Tibial nerve (tissue), 4 donors: ENCODE measurements at regions not wholly inside any gene's neighbourhood (a gene's known extent, or its start where the extent isn't known, plus 50 kb on each side); places are given as distances from the start of the nearest gene placed in this dataset.

Source experiments
- DNase-seq, 2 donors: peaks; one replicate each; pipeline ENCODE4 v3.0.0-alpha.2; 2019; ENCODE audit warnings: low spot score in 2 of 2
- H3K27ac ChIP-seq, 4 donors: fragments of 200-600 bp; sonication (generic) in 3 of 4; one replicate each; pipeline ENCODE4 v1.5.1; 2017 to 2019; ENCODE audit warnings: mild to moderate bottlenecking in 1 of 4
- H3K27me3 ChIP-seq, 2 donors: fragments of 200-600 bp; sonication (generic) in 1 of 2; one replicate each; pipeline versions ENCODE4 v1.5.1 to v1.6.0; 2017 to 2019
- H3K36me3 ChIP-seq, 3 donors: fragments of 200-600 bp; sonication (generic); one replicate each; pipeline ENCODE4 v1.5.1; 2018 to 2019
- H3K4me1 ChIP-seq, 4 donors: fragments of 200-600 bp; sonication (generic) in 3 of 4; one replicate each; pipeline ENCODE4 v1.5.1; 2017 to 2019
- H3K4me3 ChIP-seq, 4 donors: fragments of 200-600 bp; sonication (generic) in 3 of 4; one replicate each; pipeline ENCODE4 v1.5.1; 2017 to 2019; ENCODE audit warnings: mild to moderate bottlenecking in 1 of 4, moderate library complexity in 1 of 4
- H3K9me3 ChIP-seq, 4 donors: fragments of 200-600 bp; sonication (generic) in 3 of 4; one replicate each; pipeline ENCODE4 v1.5.1; 2017 to 2019
- CTCF ChIP-seq, 5 experiments: fragments of 200-600 bp in 3 of 5; fragments of 450-650 bp in 2 of 5; sonication (generic) in 3 of 5; IDR thresholded peaks; one replicate each; pipeline ENCODE4 v1.5.1; 2016 to 2019; ENCODE audit warnings: antibody characterized with exemption in 5 of 5, mild to moderate bottlenecking in 3 of 5, moderate library complexity in 2 of 5
- EP300 ChIP-seq, 2 donors: sonication (generic); formaldehyde crosslinking; IDR thresholded peaks; one replicate each; pipeline ENCODE4 v1.6.1; 2017; ENCODE audit warnings: antibody characterized with exemption in 2 of 2, mild to moderate bottlenecking in 1 of 2
- POLR2A ChIP-seq, 2 donors: fragments of 450-650 bp; IDR thresholded peaks; one replicate each; pipeline ENCODE4 v1.6.1; 2017; ENCODE audit warnings: antibody characterized with exemption in 2 of 2, mild to moderate bottlenecking in 2 of 2, moderate library complexity in 2 of 2
- WGBS, 2 donors: methylation state at CpG; one replicate each; pipeline ENCODE4 v1.1.5; 2018; 5-methylcytosine and 5-hydroxymethylcytosine counted together

- TF ChIP-seq EP300 (IDR thresholded peaks at IDR 0.05) (no peak), POLR2A (IDR thresholded peaks at IDR 0.05) (no peak), CTCF (IDR thresholded peaks at IDR 0.05) (no peak)
- DNase-seq: no peak
- WGBS, 2 donors: 91 to 93% methylated on average over 22 to 25 of the region's 25 CpGs
- Histone ChIP-seq H3K27ac (no peak overlapping the region), H3K4me1 (no peaks in the 10 kb centered on the region), H3K9me3 (no peaks in the 10 kb centered on the region), H3K27me3 (peaks cover 0 to 6% of the 10 kb centered on the region in 2 donors), H3K36me3 (no peaks in the 10 kb centered on the region), H3K4me3 (no peak overlapping the region)
Observed at GRCh38 chr11:134524201-134524600, 112.2 kb upstream of the B3GAT1 start.

GRCh38 chr11:134522782-134523570 is 110.9 kb upstream of the B3GAT1 start:
- TF ChIP-seq EP300 (IDR thresholded peaks at IDR 0.05) (no peak), CTCF (IDR thresholded peaks at IDR 0.05) (no peak), POLR2A (IDR thresholded peaks at IDR 0.05) (no peak)
- Histone ChIP-seq H3K9me3 (no peaks in the 10 kb centered on the region), H3K4me3 (no peak overlapping the region), H3K27me3 (peaks cover 0 to 6% of the 10 kb centered on the region in 2 donors), H3K4me1 (no peaks in the 10 kb centered on the region), H3K36me3 (no peaks in the 10 kb centered on the region), H3K27ac (no peak overlapping the region)
- no peak for DNase-seq
- WGBS, 2 donors: 63 to 68% methylated on average over 23 to 24 of the region's 33 CpGs

GRCh38 chr11:134521452-134522289 is 109.6 kb upstream of the B3GAT1 start:
- Histone ChIP-seq H3K36me3 (no peaks in the 10 kb centered on the region), H3K4me1 (no peaks in the 10 kb centered on the region), H3K9me3 (no peaks in the 10 kb centered on the region), H3K27me3 (peaks cover 0 to 6% of the 10 kb centered on the region in 2 donors), H3K4me3 (no peak overlapping the region), H3K27ac (no peak overlapping the region)
- 55 to 68% methylated on average over 13 to 17 of the region's 18 CpGs for WGBS, 2 donors
- no peak for TF ChIP-seq EP300 (IDR thresholded peaks at IDR 0.05)
- no peak for TF ChIP-seq CTCF (IDR thresholded peaks at IDR 0.05)
- no peak for TF ChIP-seq POLR2A (IDR thresholded peaks at IDR 0.05)
- DNase-seq: no peak

GRCh38 chr11:134521001-134521400 is 109.0 kb upstream of the B3GAT1 start:
- no peak for DNase-seq
- Histone ChIP-seq H3K4me1 (no peaks in the 10 kb centered on the region), H3K27ac (no peak overlapping the region), H3K27me3 (peaks cover 0 to 6% of the 10 kb centered on the region in 2 donors), H3K4me3 (no peak overlapping the region), H3K9me3 (no peaks in the 10 kb centered on the region), H3K36me3 (no peaks in the 10 kb centered on the region)
- TF ChIP-seq POLR2A (IDR thresholded peaks at IDR 0.05) (no peak), CTCF (IDR thresholded peaks at IDR 0.05) (no peak), EP300 (IDR thresholded peaks at IDR 0.05) (no peak)
- 90 to 93% methylated on average over 14 of the region's 14 CpGs for WGBS, 2 donors

- H3K27me3 ChIP-seq: peaks cover 0 to 6% of the 10 kb centered on the region in 2 donors
- no peaks in the 10 kb centered on the region for H3K36me3 ChIP-seq
- no peaks in the 10 kb centered on the region for H3K4me1 ChIP-seq
- H3K27ac ChIP-seq: no peak overlapping the region
- 33 to 45% methylated on average over 7 of the region's 7 CpGs for WGBS, 2 donors
- H3K9me3 ChIP-seq: no peaks in the 10 kb centered on the region
- TF ChIP-seq POLR2A (IDR thresholded peaks at IDR 0.05) (no peak), EP300 (IDR thresholded peaks at IDR 0.05) (no peak), CTCF (IDR thresholded peaks at IDR 0.05) (no peak)
- no peak overlapping the region for H3K4me3 ChIP-seq
- DNase-seq: no peak
Observed at GRCh38 chr11:134519788-134520187, 107.7 kb upstream of the B3GAT1 start.
